ENCODE measurements at regions not wholly inside any gene's neighbourhood (a gene's known extent, or its start where the extent isn't known, plus 50 kb on each side); places are given as distances from the start of the nearest gene placed in this dataset.

DNA sequence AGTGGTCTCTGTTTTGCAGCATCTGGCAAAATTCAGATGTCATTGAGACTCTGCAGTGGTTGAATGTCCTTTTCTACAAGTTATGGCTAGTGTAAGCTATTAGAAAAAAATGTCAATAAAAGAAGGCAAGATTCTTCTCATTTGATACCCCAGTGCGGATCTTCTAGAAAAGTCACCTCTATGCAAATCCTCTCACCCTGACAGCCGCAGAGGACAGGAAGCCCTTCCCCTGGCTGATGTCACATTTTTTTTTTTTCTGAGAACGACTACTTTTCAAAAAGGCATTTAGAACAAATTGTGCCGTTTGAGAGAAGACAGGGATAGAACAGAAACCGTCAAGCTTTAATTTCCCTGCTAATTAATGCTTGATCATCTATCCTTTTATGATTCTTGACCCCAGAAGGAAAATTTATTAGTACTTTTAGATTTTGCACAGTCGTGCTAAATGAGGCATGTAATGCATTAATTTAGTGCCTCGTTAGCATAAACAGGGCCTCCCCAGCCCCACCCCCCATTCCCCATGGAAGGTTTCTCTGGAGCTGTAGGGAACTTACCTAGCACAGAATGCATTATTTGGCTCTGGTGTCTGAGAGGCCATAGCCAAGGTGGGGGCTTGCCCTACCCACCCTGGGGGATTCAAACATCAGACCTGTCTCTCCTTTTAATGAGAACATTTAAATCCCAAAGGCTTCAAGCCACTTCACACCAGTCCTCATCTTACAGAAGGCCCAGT, 183.8 kb downstream of the OPA1 start:
- Mint-ChIP-seq H3K36me3 (no peaks in the 10 kb centered on the region), H3K9me3 (no peaks in the 10 kb centered on the region), H3K27ac (no peak overlapping the region)
- DNase-seq (ENCODE audit: low spot score in 2 of 2) (no peak), ATAC-seq (no peak)

DNA sequence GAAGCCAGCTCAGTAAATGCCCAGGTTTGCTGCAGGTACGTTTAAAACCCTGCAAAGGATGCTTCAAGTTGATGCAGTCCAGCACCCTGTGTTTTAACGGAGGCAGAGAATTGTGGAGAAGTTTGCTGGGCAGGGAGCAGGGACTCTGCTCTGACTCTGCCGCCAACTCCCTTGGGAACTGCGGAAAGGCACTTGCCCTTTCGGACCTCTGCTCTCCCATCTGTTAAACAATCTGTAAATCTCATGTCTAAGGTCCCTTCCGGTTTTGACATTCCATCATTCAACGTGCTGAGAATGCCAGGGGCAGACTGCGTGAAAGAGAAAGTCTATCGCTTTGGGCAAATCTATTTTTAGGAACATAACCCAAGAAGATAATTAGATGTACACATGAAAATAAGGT, 184.5 kb downstream of the OPA1 start:
- Mint-ChIP-seq H3K27ac (no peak overlapping the region), H3K36me3 (no peaks in the 10 kb centered on the region), H3K9me3 (no peaks in the 10 kb centered on the region)
- no peak for DNase-seq (ENCODE audit: low spot score in 2 of 2)
- ATAC-seq, result no peak

DNA sequence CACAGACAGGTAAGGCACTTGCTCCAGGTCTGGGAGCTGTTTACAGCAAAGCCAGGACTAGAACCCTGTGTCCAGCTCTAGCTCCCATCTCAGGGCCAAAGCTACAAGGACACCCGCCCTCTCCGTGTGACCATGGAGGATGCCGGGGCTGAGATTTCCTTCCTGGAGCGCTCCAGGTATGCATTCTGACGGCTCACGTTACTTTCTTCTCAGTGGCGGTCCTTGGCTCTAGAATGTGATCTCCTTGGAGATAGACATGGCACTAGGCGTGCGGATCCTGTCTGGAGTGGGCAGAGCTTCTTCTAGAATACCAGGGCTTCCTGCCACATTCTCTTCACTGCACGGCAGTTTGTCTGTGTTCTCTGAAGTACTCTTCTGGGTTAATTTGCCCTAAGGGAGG, 185.7 kb downstream of the OPA1 start:
- DNase-seq (ENCODE audit: low spot score in 2 of 2) (no peak), ATAC-seq (no peak)
- Mint-ChIP-seq H3K36me3 (no peaks in the 10 kb centered on the region), H3K27ac (no peak overlapping the region), H3K9me3 (no peaks in the 10 kb centered on the region)

DNA sequence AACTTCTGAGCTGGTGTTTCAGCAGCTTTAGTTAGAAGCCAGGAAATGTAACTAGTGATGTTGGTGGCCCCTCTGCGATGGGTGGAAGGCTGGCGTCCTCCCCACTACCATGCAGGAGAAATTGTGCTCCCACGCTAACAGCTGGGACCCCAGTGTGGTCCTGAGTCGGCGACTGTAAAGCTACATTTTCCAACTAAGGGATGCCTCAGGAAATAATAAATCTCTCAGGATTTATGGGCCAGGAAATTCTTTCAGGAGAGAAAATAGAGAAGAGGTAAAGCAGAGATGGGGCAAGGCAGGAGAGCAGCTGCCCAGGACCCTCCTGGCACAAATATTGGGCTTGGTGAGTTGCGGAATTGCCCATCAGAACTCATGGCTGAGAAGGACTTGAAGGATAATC, 186.9 kb downstream of the OPA1 start:
- Mint-ChIP-seq H3K9me3 (no peaks in the 10 kb centered on the region), H3K36me3 (no peaks in the 10 kb centered on the region), H3K27ac (no peak overlapping the region)
- ATAC-seq (no peak), DNase-seq (ENCODE audit: low spot score in 2 of 2) (no peak)

DNA sequence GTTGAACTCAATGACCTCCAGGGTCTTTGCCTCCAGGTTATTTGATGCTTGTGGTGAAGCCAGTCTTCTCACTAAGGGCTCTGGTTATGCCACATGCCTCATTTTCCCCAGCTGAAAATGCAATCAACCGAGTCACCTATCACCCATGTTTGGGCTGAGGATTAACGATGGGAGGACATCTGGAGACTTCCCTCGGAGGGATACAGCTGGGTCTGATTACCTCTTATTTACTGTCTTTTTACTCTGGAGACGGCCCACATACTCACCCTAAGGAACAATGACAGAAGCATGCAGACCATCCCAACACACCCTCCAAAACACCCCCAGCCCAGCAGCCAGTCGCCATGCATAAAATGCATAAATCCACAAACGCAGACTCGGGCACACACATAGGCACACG, 187.4 kb downstream of the OPA1 start:
- H3K36me3 Mint-ChIP-seq, result no peaks in the 10 kb centered on the region
- no peak for ATAC-seq
- DNase-seq (ENCODE audit: low spot score in 2 of 2), result no peak
- no peaks in the 10 kb centered on the region for H3K9me3 Mint-ChIP-seq
- H3K27ac Mint-ChIP-seq, result no peak overlapping the region

DNA sequence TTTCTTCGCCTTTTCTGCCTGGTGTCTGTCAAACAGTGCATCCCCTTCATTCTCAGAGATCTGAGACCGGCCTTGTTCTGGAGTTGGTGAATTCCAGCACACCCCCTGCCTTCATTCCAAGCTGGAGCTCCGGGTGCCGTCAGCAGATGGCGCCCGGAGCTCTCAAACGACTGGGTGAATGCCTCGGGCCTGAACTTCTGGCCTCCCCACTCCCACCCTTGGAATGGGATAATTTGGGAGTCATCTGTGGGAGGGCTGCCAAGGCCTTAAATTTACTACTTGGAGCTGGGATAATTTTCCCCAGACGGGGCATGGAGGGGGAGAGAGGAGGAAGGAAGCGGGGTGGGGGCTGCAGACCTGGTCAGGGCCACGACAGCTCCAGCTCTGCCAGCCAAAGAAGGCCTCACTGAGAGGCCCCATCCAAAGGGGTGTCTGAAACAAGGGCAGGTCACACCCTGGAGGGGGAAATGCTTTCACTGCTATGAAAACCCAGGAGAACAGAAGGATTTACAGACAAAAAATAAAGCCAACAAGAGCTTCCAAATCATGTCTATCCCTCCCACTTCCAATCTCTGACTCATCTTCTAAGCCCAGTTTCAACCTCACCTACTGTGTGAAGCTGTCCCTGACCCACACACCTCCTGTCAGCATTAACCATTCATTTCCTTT, 187.9 kb downstream of the OPA1 start:
- ATAC-seq (peak; percentile 46 to 63), DNase-seq (ENCODE audit: low spot score in 2 of 2) (peak in 1 of 2 donors; percentile 27)
- Mint-ChIP-seq H3K27ac (no peak overlapping the region), H3K36me3 (no peaks in the 10 kb centered on the region), H3K9me3 (no peaks in the 10 kb centered on the region)

DNA sequence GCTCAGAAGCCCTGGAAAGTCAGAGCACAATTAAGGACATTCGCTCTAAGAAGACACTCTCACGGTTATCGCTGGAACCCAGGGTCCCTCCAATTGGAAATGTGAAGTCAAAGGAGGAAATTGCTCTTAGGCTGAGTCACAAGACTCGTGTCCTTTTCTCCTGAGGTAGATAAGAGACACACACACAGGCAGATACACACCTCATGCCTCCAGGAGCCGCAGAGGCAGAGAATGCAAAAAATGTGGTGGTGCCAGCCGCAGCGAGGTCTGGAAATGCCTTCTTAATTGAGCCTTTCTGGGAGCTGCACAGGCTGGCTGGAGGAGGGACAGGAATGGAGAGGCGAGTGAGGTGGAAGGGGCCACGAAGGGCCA, 189.3 kb downstream of the OPA1 start:
- no peak for DNase-seq (ENCODE audit: low spot score in 2 of 2)
- H3K9me3 Mint-ChIP-seq, result no peaks in the 10 kb centered on the region
- no peak for ATAC-seq
- H3K36me3 Mint-ChIP-seq, result no peaks in the 10 kb centered on the region
- no peak overlapping the region for H3K27ac Mint-ChIP-seq

DNA sequence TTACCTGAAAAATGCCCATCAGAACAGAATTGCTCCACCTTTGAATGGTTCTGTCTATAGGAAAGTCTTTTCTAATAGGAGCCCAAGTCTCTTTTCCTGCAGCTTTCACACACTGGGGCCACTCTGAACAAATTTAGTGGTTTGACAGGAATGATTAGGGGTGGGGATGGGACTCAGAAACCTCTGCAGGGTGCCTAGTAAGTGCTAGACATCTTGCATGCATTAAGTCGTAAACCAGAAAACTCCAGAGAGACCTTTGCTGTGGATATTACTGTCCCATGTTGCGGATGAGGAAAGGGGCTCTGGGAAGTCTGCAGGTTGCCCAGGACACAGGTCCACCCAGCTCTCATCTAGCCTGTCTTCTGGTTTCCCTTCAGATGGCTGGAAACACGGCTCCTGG, 189.7 kb downstream of the OPA1 start:
- ATAC-seq, result no peak
- Mint-ChIP-seq H3K36me3 (no peaks in the 10 kb centered on the region), H3K9me3 (no peaks in the 10 kb centered on the region), H3K27ac (no peak overlapping the region)
- no peak for DNase-seq (ENCODE audit: low spot score in 2 of 2)

DNA sequence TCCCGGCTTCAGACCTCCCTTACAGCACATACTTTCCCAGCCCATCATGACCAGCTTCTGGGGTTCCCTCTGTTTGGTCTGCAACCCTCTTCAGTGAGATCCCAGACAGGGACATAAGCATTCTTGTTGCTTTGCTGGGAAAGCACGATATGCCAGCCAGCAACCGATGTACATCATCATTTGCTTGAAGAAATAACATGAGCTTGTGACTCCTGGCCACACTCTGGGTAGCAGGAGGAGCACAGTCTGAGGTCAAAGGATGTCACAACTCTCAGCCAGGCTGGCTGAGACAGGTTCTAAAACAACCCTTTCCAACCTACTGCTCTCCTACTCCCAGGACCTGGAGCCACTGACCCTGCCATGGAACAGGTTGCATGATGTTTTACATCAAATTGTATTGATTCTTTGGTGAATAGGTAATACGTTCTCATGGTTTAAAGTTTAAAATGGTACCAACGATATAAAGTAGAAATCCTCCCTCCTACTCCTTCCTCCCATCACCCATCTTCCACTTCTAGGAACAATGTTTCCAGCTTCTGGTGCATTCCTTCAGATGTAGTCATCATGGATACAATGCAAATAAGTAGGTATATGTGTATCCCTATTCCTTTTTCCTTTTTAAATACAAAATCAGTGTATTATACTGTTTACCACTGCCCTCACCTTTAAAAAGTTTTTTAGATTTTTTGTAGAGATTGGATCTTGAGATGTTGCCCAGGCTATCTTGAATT, 190.3 kb downstream of the OPA1 start:
- no peaks in the 10 kb centered on the region for H3K36me3 Mint-ChIP-seq
- ATAC-seq, result no peak
- DNase-seq (ENCODE audit: low spot score in 2 of 2), result no peak
- H3K27ac Mint-ChIP-seq, result no peak overlapping the region
- no peaks in the 10 kb centered on the region for H3K9me3 Mint-ChIP-seq

DNA sequence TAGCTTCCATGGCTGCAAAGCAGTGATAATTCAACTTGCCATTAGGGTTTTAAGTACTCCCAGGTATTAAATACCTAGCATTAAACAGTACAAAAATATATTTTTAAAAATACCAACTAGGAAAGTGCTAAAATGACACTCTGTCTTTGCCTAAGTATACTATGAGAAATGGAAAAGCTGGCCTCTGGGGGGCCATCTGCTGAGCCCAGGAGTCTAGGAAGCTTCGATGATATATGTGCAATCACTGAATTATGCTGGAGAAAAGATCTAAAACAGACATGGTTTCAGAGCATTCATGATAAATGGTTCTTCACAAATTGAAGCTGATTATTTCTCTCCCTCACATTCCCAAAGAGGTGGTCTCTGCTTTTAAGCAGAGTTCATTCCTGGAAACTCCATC, 191.8 kb downstream of the OPA1 start:
- no peak overlapping the region for H3K27ac Mint-ChIP-seq
- no peaks in the 10 kb centered on the region for H3K9me3 Mint-ChIP-seq
- H3K36me3 Mint-ChIP-seq, result no peaks in the 10 kb centered on the region
- ATAC-seq (no peak), DNase-seq (ENCODE audit: low spot score in 2 of 2) (no peak)

DNA sequence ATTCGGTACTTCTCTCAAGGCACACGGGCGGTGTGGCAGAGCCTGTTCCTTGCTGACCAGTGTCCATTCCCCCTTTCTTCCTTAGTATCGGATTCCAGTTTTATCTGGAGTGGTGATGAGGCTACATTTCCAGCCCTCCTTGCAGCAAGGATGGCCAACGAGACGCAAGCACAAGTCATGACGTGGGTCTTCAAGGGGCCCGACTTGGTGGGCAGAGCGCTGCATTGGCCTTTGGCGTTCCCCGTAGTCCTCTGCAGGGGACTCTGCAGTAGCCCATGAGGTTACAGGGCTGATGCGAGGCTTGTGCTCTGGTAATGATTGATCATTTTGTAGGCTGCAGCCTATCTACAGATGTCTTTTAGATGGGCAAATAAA, 194.5 kb downstream of the OPA1 start:
- Mint-ChIP-seq H3K9me3 (no peaks in the 10 kb centered on the region), H3K36me3 (no peaks in the 10 kb centered on the region), H3K27ac (no peak overlapping the region)
- ATAC-seq, result no peak
- no peak for DNase-seq (ENCODE audit: low spot score in 2 of 2)

DNA sequence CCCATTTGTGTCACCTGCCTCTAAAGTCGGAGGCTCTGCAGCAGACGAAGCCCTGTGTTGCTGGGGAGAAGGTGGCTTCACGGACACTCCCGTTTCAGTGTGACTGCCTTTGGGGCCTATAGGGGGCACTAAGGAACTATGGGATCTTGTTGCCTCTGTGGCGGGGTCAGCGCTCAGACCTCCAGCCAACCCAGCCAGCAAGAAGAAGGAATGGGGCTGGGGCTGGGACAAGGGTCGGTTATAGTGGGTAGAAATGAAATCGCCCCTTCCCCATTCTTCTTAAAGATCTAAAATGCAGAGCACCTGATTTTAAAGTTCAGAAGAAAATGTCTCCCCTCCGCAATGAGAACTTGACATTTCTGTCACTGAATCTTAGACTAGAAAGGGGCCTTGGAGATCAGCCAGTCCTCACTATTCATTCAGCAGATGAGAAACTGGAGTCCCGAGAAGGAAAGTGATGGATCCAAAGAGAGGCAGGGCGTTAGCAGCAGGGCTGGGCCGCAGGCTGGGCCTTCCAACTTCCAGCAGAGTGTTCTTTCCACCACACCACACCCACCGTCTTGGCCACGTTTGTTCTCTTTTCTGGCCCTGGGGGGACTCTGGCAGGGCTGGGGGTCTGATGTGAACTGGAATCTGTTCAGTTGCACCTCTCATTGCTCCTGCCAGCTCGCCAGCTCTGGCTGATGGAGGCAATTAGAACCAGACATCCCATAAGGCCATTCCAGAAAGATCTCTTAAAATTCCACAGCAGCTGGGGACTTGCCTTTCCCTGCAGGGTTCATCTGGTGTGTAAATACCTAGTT, 195.4 kb downstream of the OPA1 start:
- peak; percentile 58 to 72 for ATAC-seq
- DNase-seq (ENCODE audit: low spot score in 2 of 2), result peak in 1 of 2 donors; percentile 10
- Mint-ChIP-seq H3K36me3 (no peaks in the 10 kb centered on the region), H3K27ac (no peak overlapping the region), H3K9me3 (no peaks in the 10 kb centered on the region)

DNA sequence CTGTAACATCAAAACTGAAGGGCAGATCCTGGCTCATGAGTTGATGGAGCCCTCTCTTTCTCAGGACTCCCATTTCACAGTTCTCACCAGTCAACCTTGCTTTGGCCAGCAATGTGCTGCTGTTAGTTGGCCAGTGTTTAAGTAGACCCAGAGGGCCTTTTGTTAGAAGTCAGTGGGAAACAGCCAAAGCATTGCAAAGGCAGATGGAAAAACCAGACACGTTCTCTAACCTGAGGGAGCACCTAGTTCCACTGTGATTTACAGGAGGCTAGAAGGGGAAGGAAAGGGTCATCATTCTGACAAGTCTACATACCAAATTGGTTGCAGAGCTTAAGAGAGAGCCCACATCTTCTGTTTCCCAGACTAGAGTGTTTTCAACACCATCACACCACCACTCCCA, 196.4 kb downstream of the OPA1 start:
- Mint-ChIP-seq H3K27ac (no peak overlapping the region), H3K9me3 (no peaks in the 10 kb centered on the region), H3K36me3 (no peaks in the 10 kb centered on the region)
- ATAC-seq (no peak), DNase-seq (ENCODE audit: low spot score in 2 of 2) (no peak)

DNA sequence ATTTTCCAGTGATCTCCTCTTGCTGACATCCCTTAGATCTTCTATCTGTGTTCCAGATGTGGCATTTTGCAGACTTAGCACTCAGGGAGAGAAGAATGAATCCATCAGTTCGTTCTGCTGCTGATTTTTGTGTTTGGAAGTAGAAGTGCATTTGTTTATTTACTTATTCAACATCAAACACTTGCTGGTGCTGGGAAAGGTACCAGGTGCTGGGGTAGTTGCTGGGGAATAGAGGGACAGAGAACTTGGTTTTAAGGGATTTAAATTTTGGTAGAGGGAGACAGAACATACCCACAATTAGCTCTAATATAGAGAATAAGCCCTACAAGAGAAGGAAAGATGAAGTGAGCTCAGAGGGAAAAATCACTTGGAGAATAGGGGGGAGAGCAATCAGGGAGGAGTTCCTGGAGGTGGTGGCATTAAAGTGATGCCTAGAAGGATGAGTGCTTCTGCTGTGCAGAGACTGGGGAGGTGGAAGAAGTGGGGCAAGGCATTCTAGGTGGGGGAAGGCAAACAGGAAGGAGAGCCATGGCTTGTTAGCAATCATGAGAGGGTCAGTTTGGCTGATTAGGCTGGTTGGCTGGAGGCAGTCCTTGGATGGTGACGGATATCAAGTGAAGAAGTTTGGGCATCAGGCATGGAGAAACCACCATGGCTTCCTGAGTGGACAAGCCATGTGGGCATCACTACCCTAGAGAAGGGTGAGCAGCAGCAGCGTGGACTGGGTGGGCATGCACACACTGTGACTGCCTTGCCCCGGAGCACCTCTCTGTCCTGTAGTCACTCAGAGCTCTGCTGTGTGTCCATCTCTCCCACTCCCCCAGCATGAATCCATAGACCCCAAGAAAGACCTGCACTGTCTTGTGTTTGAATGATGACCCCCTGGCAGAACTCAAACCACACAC, 197.3 kb downstream of the OPA1 start:
- no peaks in the 10 kb centered on the region for H3K36me3 Mint-ChIP-seq
- ATAC-seq (no peak), DNase-seq (ENCODE audit: low spot score in 2 of 2) (peak in 1 of 2 donors; percentile 30)
- no peaks in the 10 kb centered on the region for H3K9me3 Mint-ChIP-seq
- H3K27ac Mint-ChIP-seq, result no peak overlapping the region

DNA sequence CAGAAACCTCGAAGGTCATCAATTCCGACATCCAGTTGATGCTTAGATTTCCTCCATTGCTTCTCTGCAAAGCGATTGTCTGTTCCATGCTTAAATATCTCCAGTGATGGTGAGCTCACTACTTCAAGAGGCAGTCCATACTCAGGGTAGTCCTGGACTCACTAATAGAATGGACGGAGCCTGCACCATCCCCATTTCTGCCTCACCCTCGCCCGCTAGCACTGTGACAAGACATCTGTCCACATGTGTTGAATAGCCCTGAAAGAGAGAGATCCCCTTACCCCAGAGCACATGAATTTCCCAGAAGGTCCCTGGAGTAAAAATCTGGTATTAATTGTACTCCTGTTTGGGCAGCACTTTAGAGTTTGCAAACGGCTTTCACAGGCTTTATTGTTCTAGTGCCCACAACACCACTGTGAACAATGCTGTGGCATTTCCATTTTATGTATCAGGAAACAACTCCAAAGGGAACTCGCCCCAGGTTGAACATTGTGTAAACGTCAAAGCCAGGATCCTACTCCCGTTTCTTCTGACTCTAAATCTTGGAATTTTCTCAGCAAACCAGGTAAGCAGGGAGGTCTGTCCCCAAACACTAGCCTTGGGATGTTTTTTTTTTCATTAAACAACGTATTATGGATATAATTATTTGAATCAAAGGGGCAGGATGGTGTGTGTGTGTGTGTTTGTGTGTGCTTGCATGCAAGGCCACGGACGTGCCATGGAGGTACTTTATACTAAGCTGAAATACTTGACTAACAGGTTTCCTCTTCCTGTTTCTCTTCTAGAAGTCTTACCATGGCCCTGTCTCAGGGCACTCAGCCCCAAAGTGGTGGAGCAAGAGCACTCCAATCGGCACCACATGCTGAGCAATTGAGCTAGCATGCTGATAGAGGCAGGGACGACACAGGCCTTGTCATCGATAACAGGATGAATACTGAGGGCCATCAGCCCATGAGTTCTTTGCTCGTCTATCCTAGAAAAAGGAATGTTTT, 198.3 kb downstream of the OPA1 start:
- ATAC-seq (no peak), DNase-seq (ENCODE audit: low spot score in 2 of 2) (no peak)
- no peak overlapping the region for H3K27ac Mint-ChIP-seq
- H3K9me3 Mint-ChIP-seq, result no peaks in the 10 kb centered on the region
- H3K36me3 Mint-ChIP-seq, result no peaks in the 10 kb centered on the region
